ENCODE measurements at regions not wholly inside any gene's neighbourhood (a gene's known extent, or its start where the extent isn't known, plus 50 kb on each side); places are given as distances from the start of the nearest gene placed in this dataset.

DNA sequence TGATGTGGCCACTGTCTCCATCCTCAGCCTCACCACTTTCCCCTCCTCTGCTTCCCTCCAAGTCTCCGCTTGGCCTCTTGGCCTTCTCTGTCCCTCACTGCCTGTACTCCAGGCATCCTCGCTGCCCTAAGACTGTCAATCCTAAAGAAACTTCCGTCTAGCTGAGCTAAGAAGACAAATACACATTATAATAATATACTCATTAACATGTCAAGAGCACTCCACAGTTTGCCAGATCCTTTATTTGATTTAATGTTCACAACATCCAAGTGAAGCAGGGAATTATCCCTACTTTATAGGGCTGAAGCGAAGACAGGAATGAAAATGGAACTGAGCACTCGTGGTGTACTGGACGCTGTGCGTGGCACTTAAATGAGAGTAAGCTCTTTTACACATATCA, 72.4 kb upstream of the SLC22A23 start:
- CTCF ChIA-PET: no interaction called here

More for the DNA sequence above, 72.4 kb upstream of the SLC22A23 start:
- Histone ChIP-seq H2BK5ac (ENCODE audit: low read depth, low read length, poor library complexity, severe bottlenecking) (no peak overlapping the region), H4K5ac (ENCODE audit: low read depth, low read length) (no peak overlapping the region), H3K9me3 (ENCODE audit: control insufficient read depth, insufficient read depth, low read length) (no peaks in the 10 kb centered on the region; the same call in 1 of the 2 replicates), H3K4me1 (ENCODE audit: control insufficient read depth, insufficient read depth, low read length) (no peaks in the 10 kb centered on the region; the same call in 1 of the 2 replicates), H2AK9ac (replicated peaks; ENCODE audit: low read depth, low read length, poor library complexity) (no peak overlapping the region), H3K14ac (replicated peaks; ENCODE audit: low read depth, low read length) (no peak overlapping the region), H3K4me3 (ENCODE audit: insufficient read depth, low read depth, low read length) (no peak overlapping the region), H4K20me1 (ENCODE audit: insufficient read depth, low read length) (no peaks in the 10 kb centered on the region), H4K91ac (ENCODE audit: insufficient read depth, low read depth, low read length) (no peak overlapping the region), H3K18ac (ENCODE audit: low read depth, low read length) (no peak overlapping the region), H3K56ac (ENCODE audit: extremely low read depth, insufficient read depth, low read length) (no peak overlapping the region; the same call in 1 of the 2 replicates), H2AK5ac (ENCODE audit: low read depth, low read length) (no peak overlapping the region; the same call in 1 of the 2 replicates), H3K23ac (ENCODE audit: low read depth, low read length) (no peak overlapping the region), H3K27ac (ENCODE audit: insufficient read depth, low read length) (no peak overlapping the region), H3K4ac (ENCODE audit: low read depth, low read length) (no peak overlapping the region), H2BK120ac (ENCODE audit: low read depth, low read length) (no peak overlapping the region), H3K36me3 (ENCODE audit: control insufficient read depth, insufficient read depth, low read length) (no peaks in the 10 kb centered on the region), H3K79me1 (ENCODE audit: low read depth in 1 of 2, low read length in 2 of 2) (no peaks in the 10 kb centered on the region), H2AFZ (replicated peaks; ENCODE audit: low read length, poor library complexity) (no peak overlapping the region), H2BK15ac (ENCODE audit: low read depth, low read length) (no peak overlapping the region), H3K9me1 (ENCODE audit: insufficient read depth, low read length) (no peaks in the 10 kb centered on the region), H3K27me3 (ENCODE audit: control insufficient read depth, insufficient read depth, low read length) (peaks cover 21% of the 10 kb centered on the region), H3K4me2 (ENCODE audit: low read depth, low read length) (no peak overlapping the region), H2BK20ac (ENCODE audit: low read depth, low read length) (no peak overlapping the region), H3K9ac (ENCODE audit: low read depth, low read length) (no peak overlapping the region), H4K8ac (ENCODE audit: low read depth in 2 of 2, low read length in 2 of 2) (no peak overlapping the region)
- 83% methylated on average over 3 of the region's 7 CpGs; no CpG with 5 or more reads in 1 of the 2 experiments for WGBS, 2 experiments (ENCODE audit: extremely low coverage in 2 of 2, insufficient read length in 1 of 2)
- intact Hi-C loops (cut with micrococcal nuclease): no loop called here
- dilution Hi-C loops (cut with HindIII; ENCODE audit: low sequenced_read_pairs, unreplicated experiment): no loop called here
- POLR2A ChIA-PET (ENCODE audit: unreplicated experiment): no interaction called here
- no peak for TF ChIP-seq MXI1 (IDR thresholded peaks at IDR 0.05; ENCODE audit: borderline replicate concordance, low read depth, low read length)
- no peak for TF ChIP-seq RFX5 (IDR thresholded peaks at IDR 0.05; ENCODE audit: low read depth, low read length)
- TF ChIP-seq, protein P1, sequence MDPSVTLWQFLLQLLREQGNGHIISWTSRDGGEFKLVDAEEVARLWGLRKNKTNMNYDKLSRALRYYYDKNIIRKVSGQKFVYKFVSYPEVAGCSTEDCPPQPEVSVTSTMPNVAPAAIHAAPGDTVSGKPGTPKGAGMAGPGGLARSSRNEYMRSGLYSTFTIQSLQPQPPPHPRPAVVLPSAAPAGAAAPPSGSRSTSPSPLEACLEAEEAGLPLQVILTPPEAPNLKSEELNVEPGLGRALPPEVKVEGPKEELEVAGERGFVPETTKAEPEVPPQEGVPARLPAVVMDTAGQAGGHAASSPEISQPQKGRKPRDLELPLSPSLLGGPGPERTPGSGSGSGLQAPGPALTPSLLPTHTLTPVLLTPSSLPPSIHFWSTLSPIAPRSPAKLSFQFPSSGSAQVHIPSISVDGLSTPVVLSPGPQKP (IDR thresholded peaks at IDR 0.05; ENCODE audit: borderline replicate concordance, low read depth, low read length): no peak
- TF ChIP-seq NFE2L2 (IDR thresholded peaks at IDR 0.05; ENCODE audit: low read depth, low read length): no peak
- no peak for TF ChIP-seq CEBPB (IDR thresholded peaks at IDR 0.05; ENCODE audit: low read depth, low read length)
- TF ChIP-seq, protein P2, sequence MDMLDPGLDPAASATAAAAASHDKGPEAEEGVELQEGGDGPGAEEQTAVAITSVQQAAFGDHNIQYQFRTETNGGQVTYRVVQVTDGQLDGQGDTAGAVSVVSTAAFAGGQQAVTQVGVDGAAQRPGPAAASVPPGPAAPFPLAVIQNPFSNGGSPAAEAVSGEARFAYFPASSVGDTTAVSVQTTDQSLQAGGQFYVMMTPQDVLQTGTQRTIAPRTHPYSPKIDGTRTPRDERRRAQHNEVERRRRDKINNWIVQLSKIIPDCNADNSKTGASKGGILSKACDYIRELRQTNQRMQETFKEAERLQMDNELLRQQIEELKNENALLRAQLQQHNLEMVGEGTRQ (IDR thresholded peaks at IDR 0.05; ENCODE audit: low read depth, low read length): no peak
- TF ChIP-seq RAD21 (IDR thresholded peaks at IDR 0.05; ENCODE audit: low read length): no peak
- no peak for TF ChIP-seq MAFK (IDR thresholded peaks at IDR 0.05; ENCODE audit: low read depth, low read length)
- no peak for TF ChIP-seq BHLHE40 (IDR thresholded peaks at IDR 0.05; ENCODE audit: low read depth, low read length)
- no peak for TF ChIP-seq POLR2A (IDR thresholded peaks at IDR 0.05; ENCODE audit: low read depth, low read length)
- TF ChIP-seq MAZ (IDR thresholded peaks at IDR 0.05; ENCODE audit: borderline replicate concordance, low read depth, low read length): no peak
- TF ChIP-seq, protein P3, sequence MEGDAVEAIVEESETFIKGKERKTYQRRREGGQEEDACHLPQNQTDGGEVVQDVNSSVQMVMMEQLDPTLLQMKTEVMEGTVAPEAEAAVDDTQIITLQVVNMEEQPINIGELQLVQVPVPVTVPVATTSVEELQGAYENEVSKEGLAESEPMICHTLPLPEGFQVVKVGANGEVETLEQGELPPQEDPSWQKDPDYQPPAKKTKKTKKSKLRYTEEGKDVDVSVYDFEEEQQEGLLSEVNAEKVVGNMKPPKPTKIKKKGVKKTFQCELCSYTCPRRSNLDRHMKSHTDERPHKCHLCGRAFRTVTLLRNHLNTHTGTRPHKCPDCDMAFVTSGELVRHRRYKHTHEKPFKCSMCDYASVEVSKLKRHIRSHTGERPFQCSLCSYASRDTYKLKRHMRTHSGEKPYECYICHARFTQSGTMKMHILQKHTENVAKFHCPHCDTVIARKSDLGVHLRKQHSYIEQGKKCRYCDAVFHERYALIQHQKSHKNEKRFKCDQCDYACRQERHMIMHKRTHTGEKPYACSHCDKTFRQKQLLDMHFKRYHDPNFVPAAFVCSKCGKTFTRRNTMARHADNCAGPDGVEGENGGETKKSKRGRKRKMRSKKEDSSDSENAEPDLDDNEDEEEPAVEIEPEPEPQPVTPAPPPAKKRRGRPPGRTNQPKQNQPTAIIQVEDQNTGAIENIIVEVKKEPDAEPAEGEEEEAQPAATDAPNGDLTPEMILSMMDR (conservative IDR thresholded peaks at IDR 0.05; ENCODE audit: low read depth, low read length): no peak
- no peak for TF ChIP-seq FOS (IDR thresholded peaks at IDR 0.05; ENCODE audit: low read depth, low read length)
- no peak for TF ChIP-seq CHD1 (IDR thresholded peaks at IDR 0.05; ENCODE audit: low read depth, low read length)
- TF ChIP-seq SMC3 (IDR thresholded peaks at IDR 0.05; ENCODE audit: low read depth, low read length): no peak
- TF ChIP-seq RCOR1 (IDR thresholded peaks at IDR 0.05; ENCODE audit: insufficient replicate concordance, low read length): no peak
- ATAC-seq (ENCODE audit: low read depth) (no peak), DNase-seq (no peak)
- in situ Hi-C loops (cut with MboI; ENCODE audit: low sequenced_read_pairs): no loop called here
- no TSS peak for BruUV-seq (replicated peaks)
